Dedifferentiated amniotic fluid mesenchymal stem cell (primary cell): ENCODE measurements at regions not wholly inside any gene's neighbourhood (a gene's known extent, or its start where the extent isn't known, plus 50 kb on each side); places are given as distances from the start of the nearest gene placed in this dataset.

Source experiments
- DNase-seq: peaks from one replicate; pipeline ENCODE4 v3.0.0-alpha.2; 2016; ENCODE audit errors: extremely low spot score

- DNase-seq: no peak
These were observed 53.0 kb upstream of the SMOX start for GRCh38 chr20:4095639-4096038.

DNA sequence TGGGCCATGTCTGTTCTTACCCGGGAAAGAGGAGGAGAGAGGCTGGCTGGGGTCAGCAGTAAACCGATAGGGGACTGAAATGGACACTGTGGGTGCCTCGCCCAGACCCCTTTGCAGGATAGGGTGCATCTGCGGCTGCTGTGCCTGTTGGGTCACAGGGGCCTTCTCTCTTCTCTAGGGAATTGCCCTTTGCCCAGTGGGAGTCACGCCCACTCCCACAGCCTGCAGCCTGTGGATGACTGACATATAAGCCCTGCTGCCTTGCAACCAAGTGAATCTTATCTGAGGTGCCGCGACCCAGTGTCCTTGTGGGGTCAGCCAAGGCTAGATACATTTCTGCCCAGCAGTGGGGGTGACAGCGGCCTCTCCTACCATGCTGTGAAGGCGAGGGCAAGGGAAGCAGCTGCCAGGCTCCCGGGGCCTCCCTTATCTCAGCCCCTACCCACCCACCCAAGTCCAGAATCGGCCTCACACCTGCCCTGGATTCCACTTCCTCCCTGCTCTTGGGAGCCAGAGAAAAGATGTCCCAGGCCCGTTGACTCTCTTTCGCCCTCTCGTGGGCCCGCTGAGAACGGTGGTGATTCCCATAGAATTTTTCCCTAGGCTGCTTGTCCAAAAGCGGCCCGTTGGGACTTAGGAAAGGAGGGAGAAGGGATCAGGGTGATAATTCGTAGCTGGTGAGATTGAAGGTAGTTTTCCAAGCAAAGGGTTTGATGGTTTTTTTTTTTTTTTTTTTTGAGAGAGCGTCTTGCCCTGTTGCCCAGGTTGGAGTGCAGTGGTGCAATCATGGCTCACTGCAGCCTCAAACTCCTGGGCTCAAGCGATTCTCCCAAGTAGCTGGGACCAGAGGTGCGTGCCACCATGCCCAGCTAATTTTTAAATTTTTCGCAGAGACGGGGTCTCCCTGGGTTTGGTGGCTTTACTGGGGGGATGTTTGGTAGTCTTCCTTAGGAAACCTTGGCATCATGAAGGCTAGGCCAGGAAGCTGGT, 56.8 kb upstream of the SMOX start:
- no peak for DNase-seq

DNA sequence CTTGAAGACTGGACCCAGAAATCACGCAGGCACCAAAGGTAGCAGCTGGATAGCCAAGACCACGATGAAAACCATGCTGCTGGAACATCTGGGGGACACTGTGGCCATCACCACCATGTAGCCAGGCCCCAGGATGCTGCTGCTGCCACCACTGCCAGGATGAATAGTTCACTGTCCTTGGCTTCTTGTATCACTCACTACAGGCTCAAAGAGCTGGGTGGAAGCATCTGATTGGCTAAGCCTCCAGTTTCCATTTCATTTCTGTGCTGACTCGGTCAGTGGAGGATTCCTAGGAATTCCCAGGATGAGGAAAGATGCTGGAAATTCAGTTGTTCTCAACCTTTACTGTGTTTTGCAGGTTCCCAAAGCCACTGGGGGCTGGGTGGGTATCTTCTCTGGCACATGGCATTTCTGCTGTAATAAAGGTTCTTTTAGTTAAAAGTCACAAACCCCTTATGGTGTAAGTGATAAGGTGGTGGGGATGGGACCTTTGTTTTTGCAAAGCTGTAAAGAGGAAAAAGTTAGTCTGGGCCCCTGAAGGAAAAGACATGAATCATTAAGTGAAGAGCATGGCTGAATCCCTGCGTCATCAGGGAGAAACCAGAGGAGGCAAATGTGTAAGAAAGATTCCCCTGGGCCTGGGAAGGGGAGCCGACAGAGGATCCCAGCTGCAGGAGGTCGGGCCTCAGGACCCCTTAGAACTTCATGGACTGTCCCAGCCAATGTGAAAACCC, 57.7 kb upstream of the SMOX start:
- no peak for DNase-seq

DNA sequence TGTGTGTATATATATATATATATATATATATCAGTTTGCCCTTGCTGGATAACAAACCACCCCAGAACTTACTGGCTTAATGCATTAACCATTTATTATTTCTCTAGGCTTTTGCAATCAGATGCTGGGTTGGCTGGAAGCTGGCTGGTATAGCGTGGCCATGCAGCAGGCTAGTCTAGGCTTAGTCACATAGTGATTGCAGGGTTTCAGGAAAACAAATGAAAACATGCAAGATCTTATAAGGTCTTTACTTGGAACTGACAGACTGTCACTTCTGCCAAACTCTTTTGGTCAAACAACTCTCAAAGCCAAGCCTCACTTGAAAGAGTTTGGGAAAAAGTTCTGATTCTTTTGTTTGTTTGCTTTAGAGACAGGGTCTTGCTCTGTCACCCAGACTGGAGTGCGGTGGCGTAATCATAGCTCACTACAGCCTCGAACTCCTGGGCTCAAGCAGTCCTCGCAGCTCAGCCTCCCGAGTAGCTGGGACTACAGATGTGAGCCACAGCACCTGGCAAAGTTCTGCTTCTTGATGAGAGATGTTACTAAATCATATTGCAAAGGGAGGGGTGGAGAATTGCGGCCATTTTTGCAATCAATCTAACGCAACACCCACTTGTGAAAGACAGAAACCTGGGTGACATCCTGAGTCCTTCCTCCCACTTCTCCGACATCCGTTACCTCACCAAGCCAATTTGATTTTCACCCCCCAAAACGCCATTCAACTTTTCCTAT, 58.7 kb upstream of the SMOX start:
- no peak for DNase-seq

DNA sequence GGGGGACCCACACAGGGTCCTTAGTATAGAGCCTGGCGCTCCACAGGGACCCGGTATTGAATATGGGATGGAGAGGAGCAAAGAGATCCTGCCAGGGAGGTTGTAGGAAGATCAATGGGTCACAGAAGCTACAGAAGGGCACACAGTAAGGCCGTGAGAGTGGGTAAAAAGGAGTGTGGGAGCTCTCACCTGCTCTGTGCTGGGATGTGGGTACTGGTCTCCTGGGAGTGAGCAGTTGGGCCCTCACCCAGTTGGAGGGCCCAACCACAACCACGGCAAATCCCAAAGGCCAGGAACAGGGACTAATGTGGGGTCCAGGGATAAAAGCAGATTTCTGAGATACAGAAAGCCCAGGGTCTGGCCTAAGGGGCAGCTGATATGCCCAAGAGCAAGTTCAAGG, 59.9 kb upstream of the SMOX start:
- DNase-seq: no peak

DNA sequence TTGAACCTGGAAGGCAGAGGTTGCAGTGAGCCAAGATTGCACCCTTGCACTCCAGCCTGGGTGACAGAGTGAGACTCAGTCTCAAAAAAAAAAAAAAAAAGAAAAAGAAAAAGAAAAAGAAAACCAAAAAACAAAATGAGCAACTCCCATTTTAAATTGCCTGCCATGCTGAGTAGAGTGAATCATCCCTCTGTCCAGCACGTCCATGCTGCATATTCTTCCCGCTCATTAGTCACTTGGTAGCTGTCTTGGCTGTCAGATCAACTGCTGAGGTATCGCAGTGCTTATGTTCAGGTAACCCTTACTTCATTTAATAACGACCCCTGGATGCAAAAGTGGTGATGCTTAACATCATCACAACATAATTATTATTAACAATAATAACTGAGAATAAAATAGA, 60.7 kb upstream of the SMOX start:
- DNase-seq: no peak

DNA sequence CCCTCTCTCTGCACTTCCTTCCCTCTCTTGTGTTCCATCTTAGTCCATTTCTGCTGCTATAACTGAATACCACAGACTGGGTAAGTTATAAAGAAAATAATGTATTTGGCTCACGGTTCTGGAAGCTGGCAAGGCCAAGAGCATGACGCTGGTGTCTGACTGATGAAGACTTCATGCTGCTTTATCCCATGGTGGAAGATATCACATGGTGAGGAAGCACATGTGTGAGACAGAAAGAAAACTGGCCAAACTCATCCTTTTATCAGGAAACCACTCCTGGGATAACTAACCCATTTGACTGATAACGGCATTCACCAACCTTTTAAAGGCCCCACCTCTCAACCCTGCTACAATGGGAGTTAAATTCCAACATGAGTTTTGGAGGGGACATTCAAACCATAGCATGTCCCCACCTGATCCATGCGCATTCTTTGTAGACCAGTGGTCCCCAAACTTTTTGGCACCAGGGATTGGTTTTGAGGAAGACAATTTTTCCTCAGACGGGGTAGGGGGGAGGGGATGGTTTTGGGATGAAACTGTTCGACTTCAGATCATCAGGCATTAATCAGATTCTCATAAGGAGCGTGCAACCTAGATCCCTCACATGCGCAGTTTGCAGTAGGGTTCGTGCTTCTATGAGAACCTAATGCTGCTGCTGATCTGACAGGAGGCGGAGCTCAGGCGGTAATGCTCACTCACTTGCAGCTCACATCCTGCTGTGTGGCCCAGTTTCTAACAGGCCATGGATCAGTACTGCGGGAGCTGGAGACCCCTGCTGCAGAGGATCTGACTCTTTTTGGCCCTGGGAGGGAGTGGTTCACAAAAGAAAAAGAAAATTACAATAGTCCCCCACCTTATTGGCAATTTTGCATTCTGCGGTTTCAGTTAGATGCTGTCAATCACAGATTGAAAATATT, 61.6 kb upstream of the SMOX start:
- no peak for DNase-seq

GRCh38 chr20:4084721-4085120, 63.9 kb upstream of the SMOX start:
- DNase-seq: no peak

DNA sequence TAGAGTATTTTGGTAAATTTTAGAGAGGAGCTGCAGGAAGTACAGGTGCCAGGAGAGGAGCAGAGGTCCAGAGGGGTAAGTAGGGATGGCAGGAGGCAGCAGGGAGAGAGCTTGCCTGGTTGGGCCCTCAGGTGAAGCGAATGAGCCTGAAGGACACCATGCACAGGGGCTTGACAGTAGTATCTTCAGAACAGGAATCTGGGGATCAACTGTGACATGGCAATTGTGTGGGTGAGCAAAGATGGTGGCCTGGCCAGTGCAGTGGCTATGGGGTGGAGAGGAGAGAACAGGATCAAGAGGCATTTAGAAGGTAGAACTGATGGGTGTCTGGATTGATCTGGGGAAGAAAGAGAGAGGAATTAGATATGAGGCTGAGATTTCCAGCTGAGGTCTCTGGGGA, 64.5 kb upstream of the SMOX start:
- no peak for DNase-seq

- DNase-seq: no peak
These were observed 65.3 kb upstream of the SMOX start for GRCh38 chr20:4083098-4083865.

- no peak for DNase-seq
These were observed 66.1 kb upstream of the SMOX start for GRCh38 chr20:4082406-4083097.

DNA sequence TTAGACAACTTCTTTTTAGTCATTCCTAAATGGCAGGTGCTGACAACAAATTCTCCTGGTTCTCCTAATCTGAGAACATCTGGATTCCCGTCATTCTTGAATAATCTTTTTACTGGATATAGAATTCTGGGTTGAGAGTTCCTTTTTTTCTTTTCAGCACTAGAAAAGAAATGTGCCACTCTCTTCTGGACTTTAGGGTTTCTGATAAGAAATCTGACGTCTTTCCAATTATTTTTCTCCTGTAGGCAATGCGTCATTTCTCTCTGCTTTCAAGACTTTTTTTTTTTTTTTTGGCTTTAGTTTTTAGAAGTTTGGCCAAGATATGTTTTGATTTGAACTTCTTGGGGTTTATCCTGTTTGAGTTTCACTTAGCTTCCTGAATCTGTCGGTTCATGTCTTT, 66.1 kb upstream of the RNF24 start:
- DNase-seq: no peak

GRCh38 chr20:4076671-4077070, 61.3 kb upstream of the RNF24 start:
- DNase-seq: peak; percentile 76

DNA sequence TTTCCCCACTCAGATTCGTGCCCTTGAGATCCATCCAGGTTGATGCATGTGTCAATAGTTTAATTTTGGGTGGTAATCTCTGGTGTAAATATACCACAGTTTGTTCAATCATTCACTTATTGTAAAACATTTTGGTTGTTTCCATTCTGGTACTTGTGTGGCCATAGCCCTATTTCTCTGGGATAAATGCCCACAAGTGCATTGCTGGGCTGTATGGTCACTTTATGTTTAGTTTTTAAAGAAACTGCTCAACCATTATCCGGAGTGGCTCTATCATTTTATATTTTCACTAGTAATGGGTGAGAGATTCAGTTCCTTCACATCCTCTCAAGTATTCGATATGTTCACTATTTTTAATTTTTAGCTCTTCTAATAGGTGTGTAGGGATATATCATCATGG, 60.7 kb upstream of the RNF24 start:
- DNase-seq: no peak

DNA sequence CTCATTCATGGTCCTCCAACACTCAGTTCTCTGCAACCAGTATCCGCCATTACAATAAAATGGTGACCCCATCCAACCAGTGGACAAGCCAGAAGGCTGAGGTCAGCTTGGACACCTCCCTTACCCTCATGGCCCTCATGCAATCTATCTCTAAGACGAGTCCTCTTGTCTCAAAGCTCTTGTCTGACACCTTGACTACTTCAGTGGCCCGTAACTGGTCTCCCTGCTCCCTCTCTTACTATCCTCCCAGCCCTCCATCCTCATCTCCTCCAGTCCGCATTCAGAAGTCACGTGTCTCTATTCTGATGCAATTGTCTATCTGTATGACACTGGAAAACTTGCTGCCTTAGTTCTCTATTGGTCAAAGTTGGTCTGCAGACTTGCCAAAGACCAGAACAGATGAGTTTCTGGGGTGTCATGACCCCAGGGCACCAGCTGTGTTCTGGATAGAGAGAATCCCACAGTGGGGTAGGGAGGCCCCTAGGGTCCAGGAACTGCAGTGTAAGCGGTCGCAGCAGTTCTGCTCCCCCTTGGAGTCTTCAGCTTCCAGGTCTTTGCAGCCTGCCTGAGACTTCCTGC, 59.6 kb upstream of the RNF24 start:
- DNase-seq: no peak

DNA sequence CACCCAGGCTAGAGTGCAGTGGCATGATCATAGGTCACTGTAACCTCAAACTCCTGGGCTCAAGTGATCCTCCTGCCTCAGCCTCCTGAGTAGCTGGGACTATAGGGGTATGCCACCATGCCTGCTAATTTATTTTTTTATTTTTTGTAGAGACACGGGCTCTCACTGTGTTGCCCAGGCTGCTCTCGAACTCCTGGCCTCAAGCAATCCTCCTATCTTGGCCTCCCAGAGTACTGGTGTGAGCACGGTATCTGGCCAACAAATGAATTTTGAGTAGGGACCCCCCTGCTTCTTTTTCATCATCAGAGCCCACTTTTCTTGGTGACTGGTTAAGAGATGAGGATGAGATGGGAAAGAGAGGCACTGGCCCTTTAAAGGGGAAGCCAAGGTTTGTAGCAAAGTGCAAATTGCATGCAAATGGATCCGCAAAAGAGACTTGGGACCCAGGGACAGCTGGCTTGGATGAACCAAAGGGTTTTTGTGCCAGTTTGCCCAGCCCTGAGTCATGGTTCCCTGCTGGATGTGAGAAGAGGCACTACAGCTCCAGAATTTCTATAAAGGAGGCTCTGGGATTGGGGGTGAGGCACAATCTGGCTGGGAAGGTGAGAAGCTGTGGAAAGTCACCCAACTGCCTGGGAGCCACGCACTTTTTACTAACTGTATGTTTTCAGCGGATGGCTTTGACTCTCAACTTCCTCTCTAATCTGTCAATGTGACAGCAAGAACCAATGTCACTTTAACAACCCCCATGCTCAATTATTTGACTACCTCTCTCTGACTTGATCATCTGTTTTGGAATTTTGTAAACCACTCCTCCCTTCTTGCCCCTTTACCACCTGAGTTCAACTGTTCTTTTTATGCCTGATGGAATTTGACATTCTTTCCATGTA, 58.7 kb upstream of the RNF24 start:
- DNase-seq: no peak

- DNase-seq: no peak
These were observed 55.9 kb upstream of the RNF24 start for GRCh38 chr20:4071178-4071693.
